GM19099 (cell line): ENCODE measurements at regions not wholly inside any gene's neighbourhood (a gene's known extent, or its start where the extent isn't known, plus 50 kb on each side); places are given as distances from the start of the nearest gene placed in this dataset.

Source experiments
- POLR2A ChIP-seq: IDR thresholded peaks from 3 replicates; pipeline ENCODE4 v1.6.1; 2011; ENCODE audit warnings: low read depth; ENCODE audit not compliant: insufficient read length; ENCODE audit errors: extremely low read depth

DNA sequence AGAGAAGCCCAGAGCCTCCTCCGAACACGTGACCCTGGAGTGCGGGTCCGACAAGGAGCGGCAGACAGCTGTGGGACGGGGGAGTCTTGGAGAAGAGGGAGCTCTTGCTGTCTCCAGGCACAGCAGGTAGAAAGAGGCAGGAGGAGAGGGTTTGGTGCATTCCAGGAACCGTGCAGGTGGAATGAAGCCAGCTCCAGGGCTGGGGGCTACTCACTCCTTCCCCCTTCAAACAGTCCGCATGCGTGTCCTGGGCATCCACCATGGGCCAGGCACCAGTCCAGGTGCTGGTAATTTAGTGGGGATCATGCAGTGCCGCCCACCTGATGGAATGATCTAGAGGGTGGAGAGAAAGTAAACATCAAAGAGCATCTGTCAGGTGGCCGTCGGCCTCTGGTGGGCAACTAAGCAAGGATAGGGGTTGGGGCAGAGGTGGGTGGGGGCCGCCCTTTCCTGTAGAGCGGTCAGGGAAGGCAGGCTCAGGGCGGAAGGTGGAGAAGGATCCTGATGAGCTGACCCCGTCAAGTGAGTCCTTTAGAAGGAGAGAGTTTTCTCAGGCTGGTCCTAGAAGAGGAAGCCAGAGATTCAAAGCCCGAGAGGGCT, 850.0 kb downstream of the TBC1D22A start:
- TF ChIP-seq POLR2A = no peak

DNA sequence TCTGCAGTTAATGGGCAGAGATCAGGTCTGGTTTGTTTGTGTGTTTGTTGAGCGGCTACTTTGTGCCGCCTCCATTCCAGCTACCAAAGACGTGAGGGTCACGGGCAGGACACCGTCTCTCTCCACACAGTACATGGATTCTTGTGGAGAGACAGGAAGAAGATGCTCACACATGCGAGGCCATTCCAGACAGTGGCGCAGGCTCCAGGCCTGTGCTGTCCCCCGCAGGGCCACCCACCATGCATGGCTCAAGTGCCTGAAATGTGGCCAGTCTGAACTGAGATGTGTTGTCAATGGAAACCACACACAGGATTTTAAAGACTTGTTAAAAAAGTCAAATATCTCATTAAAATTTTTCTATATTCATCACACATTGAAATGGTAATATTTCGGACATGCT, 848.3 kb downstream of the TBC1D22A start:
- TF ChIP-seq POLR2A = no peak

GRCh38 chr22:47610281-47610680, 847.8 kb downstream of the TBC1D22A start:
- TF ChIP-seq POLR2A = no peak

DNA sequence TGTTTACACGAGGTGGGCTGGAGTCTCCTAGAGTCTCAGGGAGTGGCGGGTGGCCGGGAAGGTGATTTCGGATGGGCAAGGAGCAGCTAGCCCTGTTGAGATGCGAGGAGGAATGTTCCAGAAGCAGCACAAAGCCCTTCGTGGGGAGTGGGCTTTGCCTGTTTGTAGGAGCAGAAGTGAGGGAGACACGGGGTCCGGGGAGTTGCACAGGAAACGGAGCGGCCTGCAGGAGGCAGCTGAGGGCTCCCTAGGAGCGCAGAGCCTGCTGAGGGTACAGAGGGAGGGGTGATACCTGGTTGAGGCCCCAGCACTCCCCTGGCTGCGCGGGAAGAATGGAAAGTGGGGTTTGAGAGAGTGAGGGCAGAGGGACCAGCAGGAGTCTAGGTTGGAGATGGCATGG, 847.2 kb downstream of the TBC1D22A start:
- no peak for TF ChIP-seq POLR2A

DNA sequence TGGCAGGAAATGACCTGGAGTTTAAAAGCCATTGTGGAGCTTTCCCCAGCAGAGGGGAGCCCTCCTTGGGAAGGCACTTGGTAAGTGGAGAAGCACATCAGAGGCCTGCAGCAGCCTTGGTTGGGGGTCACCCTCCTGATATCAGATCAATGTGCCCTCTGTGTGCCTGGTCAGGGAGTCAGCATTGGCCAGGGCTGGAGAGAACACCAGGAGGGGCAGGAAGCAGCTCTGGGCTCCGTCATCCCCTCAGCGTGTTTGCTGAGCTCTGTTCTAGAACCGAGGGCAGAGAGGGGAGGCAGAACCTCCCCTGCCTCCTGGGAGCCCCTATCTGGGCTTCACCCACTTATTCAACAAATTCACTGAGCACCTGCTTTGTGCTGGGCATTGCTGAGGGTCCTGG, 846.0 kb downstream of the TBC1D22A start:
- no peak for TF ChIP-seq POLR2A

- TF ChIP-seq POLR2A = no peak
Observed at GRCh38 chr22:47607486-47607885, 845.0 kb downstream of the TBC1D22A start.

DNA sequence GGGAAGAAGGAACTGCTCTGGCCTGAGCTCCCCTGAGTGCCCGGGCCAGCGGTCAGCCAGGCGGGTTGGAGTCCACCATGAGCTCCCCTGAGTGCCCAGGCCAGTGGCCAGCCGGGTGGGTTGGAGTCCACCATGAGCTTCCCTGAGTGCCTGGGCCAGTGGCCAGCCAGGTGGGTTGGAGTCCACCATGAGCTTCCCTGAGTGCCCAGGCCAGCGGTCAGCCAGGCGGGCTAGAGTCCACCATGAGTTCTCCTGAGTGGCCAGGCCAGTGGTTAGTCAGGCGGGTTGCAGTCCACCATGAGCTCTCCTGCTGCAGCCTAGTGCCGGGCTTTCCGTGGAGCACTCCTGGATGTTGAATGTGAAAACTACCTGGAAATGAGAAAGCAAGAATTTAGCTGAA, 844.0 kb downstream of the TBC1D22A start:
- no peak for TF ChIP-seq POLR2A

GRCh38 chr22:47605886-47606285, 843.4 kb downstream of the TBC1D22A start:
- TF ChIP-seq POLR2A = no peak

DNA sequence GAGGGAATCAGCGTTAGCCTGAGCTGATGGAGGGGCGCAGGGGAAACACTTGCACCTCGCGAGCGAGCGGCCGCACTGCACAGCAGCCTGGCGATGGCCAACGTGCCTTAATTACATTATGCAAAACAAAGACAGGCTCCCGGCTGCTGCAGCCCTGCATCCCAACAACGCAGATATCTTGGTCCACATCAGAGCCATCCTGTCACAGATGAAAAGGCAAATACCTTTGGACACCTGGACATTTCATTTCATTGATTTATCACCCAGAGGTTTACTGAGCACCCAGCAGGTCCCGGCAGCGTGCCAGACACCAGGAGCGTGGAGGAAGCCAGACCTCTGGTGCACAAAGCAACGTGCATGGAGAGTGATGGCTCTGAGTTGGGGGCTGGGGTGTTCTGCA, 843.0 kb downstream of the TBC1D22A start:
- no peak for TF ChIP-seq POLR2A

GRCh38 chr22:47604563-47604962, 842.1 kb downstream of the TBC1D22A start:
- no peak for TF ChIP-seq POLR2A

GRCh38 chr22:47602732-47603131, 840.3 kb downstream of the TBC1D22A start:
- no peak for TF ChIP-seq POLR2A

DNA sequence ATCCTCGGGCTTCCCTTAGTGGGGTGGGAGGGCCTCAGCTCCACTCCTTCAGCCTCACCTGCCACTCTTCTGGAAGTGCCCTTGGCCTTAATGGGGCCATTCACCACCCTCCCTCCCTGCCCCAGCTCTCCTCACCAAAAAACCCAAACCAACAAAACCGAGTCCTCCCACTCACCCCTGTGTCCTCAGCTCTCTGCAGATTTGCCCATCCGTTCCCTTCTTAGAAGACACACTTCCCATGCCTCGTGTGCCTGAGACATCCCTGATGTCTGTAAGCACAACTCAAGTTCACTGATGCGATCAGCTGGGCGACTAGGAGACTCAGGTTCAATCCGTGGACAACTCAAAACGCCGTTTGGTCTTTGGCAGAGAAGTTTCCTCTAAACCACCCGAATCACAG, 839.2 kb downstream of the TBC1D22A start:
- TF ChIP-seq POLR2A = no peak

DNA sequence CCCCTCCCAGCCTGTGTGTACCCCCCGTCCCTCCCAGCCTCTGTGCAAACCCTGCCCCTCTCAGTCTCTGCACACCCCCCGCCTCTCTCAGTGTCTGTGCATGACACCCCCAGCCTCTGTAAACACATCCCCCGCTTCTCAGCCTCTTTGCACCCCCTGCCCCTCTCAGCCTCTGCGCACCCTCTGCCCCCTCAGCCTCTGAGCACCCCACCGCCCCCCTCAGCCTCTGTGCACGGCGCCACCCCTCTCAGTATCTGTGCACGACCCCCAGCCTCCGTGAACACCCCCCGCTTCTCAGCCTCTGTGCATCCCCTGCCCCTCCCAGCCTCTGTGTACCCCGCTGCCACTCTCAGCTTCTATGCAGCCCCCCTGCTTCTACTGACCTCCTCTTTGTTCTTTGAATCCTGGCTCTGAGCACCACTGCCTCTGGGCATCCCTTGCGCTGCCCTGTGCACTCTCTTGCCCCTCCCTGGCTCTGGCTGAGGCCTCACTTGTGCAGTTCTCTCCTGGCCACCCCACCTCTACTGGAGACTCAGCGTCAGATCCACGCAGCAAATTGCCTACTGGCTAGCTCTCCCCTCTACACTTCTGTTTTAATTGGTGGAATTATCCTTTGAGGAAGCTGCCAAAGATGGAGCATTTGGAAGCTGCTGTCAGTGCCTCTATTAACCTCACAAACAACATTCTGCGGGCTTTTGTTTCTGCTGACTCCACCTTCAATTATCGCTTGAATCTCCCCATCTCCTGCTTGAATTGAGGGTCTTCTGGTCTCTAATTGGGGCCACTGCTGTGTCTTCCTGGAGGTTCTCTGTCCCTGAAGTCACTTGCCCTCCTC, 838.6 kb downstream of the TBC1D22A start:
- no peak for TF ChIP-seq POLR2A

- TF ChIP-seq POLR2A = no peak
Observed at GRCh38 chr22:47600281-47600680, 837.8 kb downstream of the TBC1D22A start.

- TF ChIP-seq POLR2A = no peak
Observed at GRCh38 chr22:47599753-47600152, 837.3 kb downstream of the TBC1D22A start.

DNA sequence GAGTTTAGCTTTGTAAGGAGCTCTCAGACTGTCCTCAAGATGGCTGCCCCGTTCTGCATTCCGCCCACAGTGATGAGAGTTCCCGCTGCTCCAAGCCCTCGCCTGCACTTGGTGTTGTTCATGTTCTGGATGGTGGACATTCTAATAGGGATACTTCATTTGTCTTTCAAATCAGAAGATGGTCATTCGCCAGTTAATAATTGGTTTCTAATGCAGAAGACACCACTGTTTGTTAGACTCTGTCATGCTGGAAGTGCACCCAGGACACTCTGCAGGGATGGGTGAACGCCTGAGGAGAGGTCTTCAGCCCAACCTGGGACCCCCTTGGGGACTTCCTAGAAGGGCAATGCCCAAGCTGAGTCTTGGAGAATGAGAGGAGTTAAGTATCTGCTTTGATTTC, 836.4 kb downstream of the TBC1D22A start:
- no peak for TF ChIP-seq POLR2A
